ENCODE measurements at regions not wholly inside any gene's neighbourhood (a gene's known extent, or its start where the extent isn't known, plus 50 kb on each side); places are given as distances from the start of the nearest gene placed in this dataset.

- Histone ChIP-seq H3K9me3 (ENCODE audit: control insufficient read depth in 1 of 2, insufficient read depth in 1 of 2, low read depth in 1 of 2, low read length in 2 of 2) (no peaks in the 10 kb centered on the region), H3K4me3 (replicated peaks in 1 of 2; ENCODE audit: low read depth in 1 of 2, low read length in 2 of 2) (peak overlapping the region; percentile 16 to 38; a peak in 3 of 4 replicates), H3K36me3 (ENCODE audit: control insufficient read depth in 1 of 2, insufficient read depth in 2 of 2, low read length in 2 of 2) (no peaks in the 10 kb centered on the region; a peak in 1 of 4 replicates), H2AFZ (ENCODE audit: low read depth, low read length, poor library complexity, severe bottlenecking) (no peak overlapping the region), H3K79me2 (ENCODE audit: insufficient read depth, low read length) (no peaks in the 10 kb centered on the region), H3K27me3 (ENCODE audit: insufficient read depth, low read length) (no peaks in the 10 kb centered on the region), H4K20me1 (ENCODE audit: insufficient read depth) (peaks cover 7% of the 10 kb centered on the region; the same call in 1 of the 2 replicates), H3K4me2 (ENCODE audit: low read length) (peak overlapping the region; percentile 81), H3K27ac (ENCODE audit: low read depth, low read length) (peak overlapping the region; percentile 81), H3K4me1 (ENCODE audit: control insufficient read depth in 1 of 2, insufficient read depth in 2 of 2, low read length in 2 of 2) (peaks cover 19 to 32% of the 10 kb centered on the region in 2 experiments), H3K9me2 (ENCODE audit: insufficient read depth) (no peaks in the 10 kb centered on the region), H3K9ac (ENCODE audit: low read length) (peak overlapping the region; percentile 44)
- ChIA-PET RAD21 (ENCODE audit: low non-redundant PET in 1 of 2, low total read pairs in 2 of 2, uncharacterized antibody in 2 of 2, unreplicated experiment in 2 of 2) (interaction anchor here in 1 of 2 experiments (0.8 kb wide), 1 partner anchor 59 kb away, joined by 3 read pairs; no protein-coding TSS in a partner anchor), CTCF (interaction anchor here (1.0 to 1.2 kb wide), 3 partner anchors 54 to 313 kb away, joined by 3 to 4 read pairs (median 3); no protein-coding TSS in a partner anchor), POLR2A (no interaction called here)
- BruUV-seq (replicated peaks), result no TSS peak
- ATAC-seq, result peak; percentile 89
- intact Hi-C loops (cut with micrococcal nuclease), result no loop called here
- DNase-seq (ENCODE audit: low read depth, low spot score), result peak; percentile 85
- TF ChIP-seq ELF1 (IDR thresholded peaks at IDR 0.05; ENCODE audit: borderline replicate concordance, low read depth) (no peak; the same call in 1 of the 2 replicates), FOSL1 (IDR thresholded peaks at IDR 0.05; ENCODE audit: low read depth) (peak; percentile 88), SRF (IDR thresholded peaks at IDR 0.05; ENCODE audit: low read depth) (no peak), CTCF (IDR thresholded peaks at IDR 0.05 in 2 of 3, conservative IDR thresholded peaks at IDR 0.05 in 1 of 3; ENCODE audit: borderline replicate concordance in 1 of 3, insufficient read depth in 1 of 3, low read depth in 2 of 3, low read length in 2 of 3) (no peak), EGR1 (IDR thresholded peaks at IDR 0.05; ENCODE audit: low read depth) (no peak; the same call in 1 of the 2 replicates), ZFX (IDR thresholded peaks at IDR 0.05) (no peak), EZH2phosphoT487 (IDR thresholded peaks at IDR 0.05; ENCODE audit: borderline replicate concordance) (no peak), YY1 (IDR thresholded peaks at IDR 0.05; ENCODE audit: extremely low read depth, insufficient replicate concordance, low read depth, low read length) (no peak), POLR2AphosphoS5 (IDR thresholded peaks at IDR 0.05; ENCODE audit: low read depth, low read length) (peak; percentile 76), TCF7L2 (IDR thresholded peaks at IDR 0.05; ENCODE audit: borderline replicate concordance, extremely low read depth, insufficient read depth, insufficient read length) (peak; percentile 54), SP1 (IDR thresholded peaks at IDR 0.05; ENCODE audit: low read depth) (peak; percentile 95), RAD21 (IDR thresholded peaks at IDR 0.05; ENCODE audit: low read depth) (peak; percentile 64), ZNF274 (IDR thresholded peaks at IDR 0.05; ENCODE audit: low read depth, low read length) (no peak), POLR2A (IDR thresholded peaks at IDR 0.05; ENCODE audit: borderline replicate concordance, extremely low read depth, insufficient read depth, insufficient read length) (no peak), SIN3A (IDR thresholded peaks at IDR 0.05; ENCODE audit: low read depth) (no peak; the same call in 1 of the 2 replicates), REST (IDR thresholded peaks at IDR 0.05; ENCODE audit: low read depth) (no peak), MAX (IDR thresholded peaks at IDR 0.05) (peak; percentile 75), CBX3 (IDR thresholded peaks at IDR 0.05; ENCODE audit: low read depth) (no peak; the same call in 1 of the 2 replicates), JUND (IDR thresholded peaks at IDR 0.05) (peak; percentile 91), ATF3 (IDR thresholded peaks at IDR 0.05) (no peak)
Measured at GRCh38 chr12:124453419-124454351, 113.7 kb downstream of the NCOR2 start.
